ENCODE measurements at regions not wholly inside any gene's neighbourhood (a gene's known extent, or its start where the extent isn't known, plus 50 kb on each side); places are given as distances from the start of the nearest gene placed in this dataset.

- no peak overlapping the region for H3K4me3 Mint-ChIP-seq
- H3K9me3 Mint-ChIP-seq: peaks cover 6% of the 10 kb centered on the region
- no peak overlapping the region for H3K27ac Mint-ChIP-seq (ENCODE audit: unreplicated experiment)
- TF ChIP-seq, protein P1, sequence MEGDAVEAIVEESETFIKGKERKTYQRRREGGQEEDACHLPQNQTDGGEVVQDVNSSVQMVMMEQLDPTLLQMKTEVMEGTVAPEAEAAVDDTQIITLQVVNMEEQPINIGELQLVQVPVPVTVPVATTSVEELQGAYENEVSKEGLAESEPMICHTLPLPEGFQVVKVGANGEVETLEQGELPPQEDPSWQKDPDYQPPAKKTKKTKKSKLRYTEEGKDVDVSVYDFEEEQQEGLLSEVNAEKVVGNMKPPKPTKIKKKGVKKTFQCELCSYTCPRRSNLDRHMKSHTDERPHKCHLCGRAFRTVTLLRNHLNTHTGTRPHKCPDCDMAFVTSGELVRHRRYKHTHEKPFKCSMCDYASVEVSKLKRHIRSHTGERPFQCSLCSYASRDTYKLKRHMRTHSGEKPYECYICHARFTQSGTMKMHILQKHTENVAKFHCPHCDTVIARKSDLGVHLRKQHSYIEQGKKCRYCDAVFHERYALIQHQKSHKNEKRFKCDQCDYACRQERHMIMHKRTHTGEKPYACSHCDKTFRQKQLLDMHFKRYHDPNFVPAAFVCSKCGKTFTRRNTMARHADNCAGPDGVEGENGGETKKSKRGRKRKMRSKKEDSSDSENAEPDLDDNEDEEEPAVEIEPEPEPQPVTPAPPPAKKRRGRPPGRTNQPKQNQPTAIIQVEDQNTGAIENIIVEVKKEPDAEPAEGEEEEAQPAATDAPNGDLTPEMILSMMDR (conservative IDR thresholded peaks at IDR 0.05): no peak
- H3K27me3 Mint-ChIP-seq (ENCODE audit: low read depth): no peaks in the 10 kb centered on the region
- H3K36me3 Mint-ChIP-seq (ENCODE audit: low read depth): no peaks in the 10 kb centered on the region
- H3K4me1 Mint-ChIP-seq: no peaks in the 10 kb centered on the region
- DNase-seq (ENCODE audit: low read depth, low spot score): no peak
Observed at GRCh38 chr6:140957386-140957785, 1175.3 kb upstream of the GJE1 start.

- H3K27ac Mint-ChIP-seq (ENCODE audit: unreplicated experiment): no peak overlapping the region
- no peaks in the 10 kb centered on the region for H3K27me3 Mint-ChIP-seq (ENCODE audit: low read depth)
- H3K9me3 Mint-ChIP-seq: peaks cover 6% of the 10 kb centered on the region
- no peak for DNase-seq (ENCODE audit: low read depth, low spot score)
- H3K4me1 Mint-ChIP-seq: no peaks in the 10 kb centered on the region
- H3K4me3 Mint-ChIP-seq: no peak overlapping the region
- TF ChIP-seq, protein P1 (conservative IDR thresholded peaks at IDR 0.05): no peak
- no peaks in the 10 kb centered on the region for H3K36me3 Mint-ChIP-seq (ENCODE audit: low read depth)
Observed at GRCh38 chr6:140956571-140957369, 1176.0 kb upstream of the GJE1 start.

DNA sequence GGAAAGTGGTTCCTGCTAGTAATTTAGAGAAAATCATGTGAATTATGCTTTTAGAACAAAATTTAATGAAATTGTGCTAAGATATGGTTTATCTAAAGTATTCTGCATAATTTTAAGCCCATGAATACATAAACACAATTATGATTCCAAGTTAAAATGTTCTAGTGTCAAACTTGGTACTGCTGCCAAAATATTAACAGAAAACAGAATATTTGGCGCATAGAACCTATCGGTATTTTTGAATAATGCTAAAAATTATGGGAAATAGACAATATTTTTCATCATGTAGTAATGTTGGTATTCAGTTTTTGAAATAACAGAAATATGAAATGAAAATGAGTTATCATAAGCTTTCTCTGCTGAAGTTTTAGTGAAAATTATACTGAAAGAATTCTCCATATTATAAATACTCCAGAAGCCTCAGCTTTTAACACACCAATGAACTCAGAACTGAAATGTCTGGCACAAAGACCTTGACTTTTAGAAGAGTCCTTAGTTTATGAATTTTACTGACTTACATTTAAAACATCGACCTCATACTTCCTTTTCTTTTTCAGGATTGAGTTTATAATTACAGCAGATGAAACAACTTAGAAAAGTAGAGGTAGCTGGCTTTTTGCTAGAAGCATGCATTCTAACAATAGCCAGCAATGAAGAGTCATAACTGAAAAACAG, 1192.3 kb upstream of the GJE1 start:
- peaks cover 9% of the 10 kb centered on the region for H3K36me3 Mint-ChIP-seq (ENCODE audit: low read depth)
- H3K4me3 Mint-ChIP-seq: no peak overlapping the region
- H3K9me3 Mint-ChIP-seq: peaks cover 8% of the 10 kb centered on the region
- TF ChIP-seq, protein P1 (conservative IDR thresholded peaks at IDR 0.05): no peak
- no peaks in the 10 kb centered on the region for H3K4me1 Mint-ChIP-seq
- no peak overlapping the region for H3K27ac Mint-ChIP-seq (ENCODE audit: unreplicated experiment)
- DNase-seq (ENCODE audit: low read depth, low spot score): no peak
- no peaks in the 10 kb centered on the region for H3K27me3 Mint-ChIP-seq (ENCODE audit: low read depth)

DNA sequence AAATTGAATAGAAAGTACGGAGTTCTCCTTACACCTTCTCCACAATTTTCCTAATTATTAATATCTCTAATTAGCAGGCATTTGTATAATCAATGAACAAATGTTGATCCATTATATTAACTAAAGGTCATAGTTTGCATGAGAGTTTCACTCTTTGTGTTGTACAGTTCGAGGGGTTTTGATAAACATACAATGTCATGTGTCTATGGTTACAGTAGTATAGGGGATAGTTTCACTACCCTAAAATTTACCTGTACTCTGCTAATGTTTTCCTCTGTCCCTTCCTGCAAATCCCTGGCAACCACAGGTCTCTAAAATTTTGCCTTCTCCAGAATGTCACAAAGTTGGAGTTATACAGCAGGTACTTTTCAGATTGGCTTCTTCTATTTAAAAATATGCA, 1199.8 kb upstream of the GJE1 start:
- no peaks in the 10 kb centered on the region for H3K27me3 Mint-ChIP-seq (ENCODE audit: low read depth)
- no peaks in the 10 kb centered on the region for H3K36me3 Mint-ChIP-seq (ENCODE audit: low read depth)
- H3K27ac Mint-ChIP-seq (ENCODE audit: unreplicated experiment): no peak overlapping the region
- no peaks in the 10 kb centered on the region for H3K4me1 Mint-ChIP-seq
- no peaks in the 10 kb centered on the region for H3K9me3 Mint-ChIP-seq
- H3K4me3 Mint-ChIP-seq: no peak overlapping the region
- TF ChIP-seq, protein P1 (conservative IDR thresholded peaks at IDR 0.05): no peak
- no peak for DNase-seq (ENCODE audit: low read depth, low spot score)

GRCh38 chr6:140931581-140931980, 1201.1 kb upstream of the GJE1 start:
- Mint-ChIP-seq H3K9me3 (no peaks in the 10 kb centered on the region), H3K4me1 (no peaks in the 10 kb centered on the region), H3K27me3 (ENCODE audit: low read depth) (no peaks in the 10 kb centered on the region), H3K36me3 (ENCODE audit: low read depth) (no peaks in the 10 kb centered on the region), H3K4me3 (no peak overlapping the region), H3K27ac (ENCODE audit: unreplicated experiment) (no peak overlapping the region)
- TF ChIP-seq, protein P1 (conservative IDR thresholded peaks at IDR 0.05): no peak
- no peak for DNase-seq (ENCODE audit: low read depth, low spot score)

Measured in neural crest cell (in vitro differentiated cells).